HG03354 (cell line): ENCODE measurements at regions not wholly inside any gene's neighbourhood (a gene's known extent, or its start where the extent isn't known, plus 50 kb on each side); places are given as distances from the start of the nearest gene placed in this dataset.

Experiments
- ATAC-seq: cut with Tn5 transposase; IDR thresholded peaks from one replicate; pipeline ENCODE4 v1.9.1; 2021; ENCODE audit warnings: mild to moderate bottlenecking; ENCODE audit not compliant: unreplicated experiment, poor library complexity, severe bottlenecking

GRCh38 chr5:161235569-161235968, 311.0 kb downstream of the GABRB2 start:
- ATAC-seq, result no peak

- no peak for ATAC-seq
Measured at GRCh38 chr5:161233553-161233952, 313.0 kb downstream of the GABRB2 start.

- no peak for ATAC-seq
Measured at GRCh38 chr5:161230221-161230620, 316.3 kb downstream of the GABRB2 start.

- no peak for ATAC-seq
Measured at GRCh38 chr5:161219816-161220215, 326.7 kb downstream of the GABRB2 start.

GRCh38 chr5:161216877-161217276, 329.6 kb downstream of the GABRB2 start:
- no peak for ATAC-seq

- ATAC-seq, result no peak
Measured at GRCh38 chr5:161212123-161212712, 334.3 kb downstream of the GABRB2 start.

GRCh38 chr5:161201558-161201957, 345.0 kb downstream of the GABRB2 start:
- no peak for ATAC-seq

GRCh38 chr5:161190778-161191177, 338.8 kb upstream of the ATP10B start:
- no peak for ATAC-seq

- ATAC-seq, result no peak
Measured at GRCh38 chr5:161190086-161190485, 338.1 kb upstream of the ATP10B start.

- no peak for ATAC-seq
Measured at GRCh38 chr5:161189452-161189851, 337.4 kb upstream of the ATP10B start.

GRCh38 chr5:161183559-161183958, 331.5 kb upstream of the ATP10B start:
- no peak for ATAC-seq

- no peak for ATAC-seq
Measured at GRCh38 chr5:161176221-161176620, 324.2 kb upstream of the ATP10B start.

- ATAC-seq, result no peak
Measured at GRCh38 chr5:161169776-161170175, 317.8 kb upstream of the ATP10B start.

- no peak for ATAC-seq
Measured at GRCh38 chr5:161167016-161167767, 315.2 kb upstream of the ATP10B start.

GRCh38 chr5:161165998-161166660, 314.1 kb upstream of the ATP10B start:
- no peak for ATAC-seq

- ATAC-seq, result no peak
Measured at GRCh38 chr5:161157925-161158324, 305.9 kb upstream of the ATP10B start.

GRCh38 chr5:161155451-161155850, 303.4 kb upstream of the ATP10B start:
- no peak for ATAC-seq

- no peak for ATAC-seq
Measured at GRCh38 chr5:161152415-161152940, 300.5 kb upstream of the ATP10B start.

- no peak for ATAC-seq
Measured at GRCh38 chr5:161150441-161150988, 298.5 kb upstream of the ATP10B start.

- ATAC-seq, result no peak
Measured at GRCh38 chr5:161149078-161149477, 297.1 kb upstream of the ATP10B start.
